22Rv1 (cell line): ENCODE measurements at regions not wholly inside any gene's neighbourhood (a gene's known extent, or its start where the extent isn't known, plus 50 kb on each side); places are given as distances from the start of the nearest gene placed in this dataset.

Source experiments
- CTCF ChIP-seq: fragments of 450-650 bp; IDR thresholded peaks from 2 replicates; pipeline ENCODE4 v1.5.1; 2017; ENCODE audit warnings: mild to moderate bottlenecking
- ZFX ChIP-seq: fragments of 450-650 bp; IDR thresholded peaks from 2 replicates; pipeline ENCODE4 v1.6.1; 2017; ENCODE audit warnings: antibody characterized with exemption, borderline replicate concordance

GRCh38 chr1:220327106-220327505 is 54.9 kb upstream of the RAB3GAP2 start:
- no peak for TF ChIP-seq CTCF
- TF ChIP-seq ZFX, result no peak
